Neural progenitor cell (in vitro differentiated cells): ENCODE measurements at regions not wholly inside any gene's neighbourhood (a gene's known extent, or its start where the extent isn't known, plus 50 kb on each side); places are given as distances from the start of the nearest gene placed in this dataset.

Experiments
- DNase-seq: peaks from one replicate; pipeline ENCODE4 v3.0.0-alpha.2; 2016; ENCODE audit warnings: low spot score
- H2AFZ ChIP-seq: fragments of 200-600 bp; sonication (generic); replicated peaks from 2 replicates; pipeline ENCODE4 v1.6.1; 2016; ENCODE audit warnings: antibody characterized with exemption
- H3F3A ChIP-seq: fragments of 200-600 bp; sonication (generic); 2 replicates; pipeline ENCODE4 v1.6.1; 2016; ENCODE audit warnings: antibody characterized with exemption, low read depth
- H3K27ac ChIP-seq: fragments of 200-600 bp; sonication (generic); 2 replicates; pipeline ENCODE4 v1.5.1; 2016; ENCODE audit warnings: mild to moderate bottlenecking
- H3K27me3 ChIP-seq: fragments of 200-600 bp; sonication (generic); 2 replicates; pipeline ENCODE4 v1.6.1; 2016; ENCODE audit warnings: mild to moderate bottlenecking, moderate library complexity
- H3K36me3 ChIP-seq: fragments of 200-600 bp; sonication (generic); 2 replicates; pipeline ENCODE4 v1.5.1; 2016
- H3K4me1 ChIP-seq: fragments of 200-600 bp; sonication (generic); 2 replicates; pipeline ENCODE4 v1.6.1; 2016; ENCODE audit warnings: mixed run types
- H3K4me2 ChIP-seq: fragments of 200-600 bp; sonication (generic); 2 replicates; pipeline ENCODE4 v1.6.1; 2016
- H3K4me3 ChIP-seq: fragments of 200-600 bp; sonication (generic); 2 replicates; pipeline ENCODE4 v1.5.1; 2016
- H3K79me2 ChIP-seq: fragments of 200-600 bp; sonication (generic); 2 replicates; pipeline ENCODE4 v1.6.1; 2016; ENCODE audit warnings: low read depth
- H3K9ac ChIP-seq: fragments of 200-600 bp; sonication (generic); 2 replicates; pipeline ENCODE4 v1.6.1; 2016
- H3K9me3 ChIP-seq: fragments of 200-600 bp; sonication (generic); 2 replicates; pipeline ENCODE4 v1.5.1; 2016; ENCODE audit warnings: low read depth
- H4K20me1 ChIP-seq: fragments of 200-600 bp; sonication (generic); 2 replicates; pipeline ENCODE4 v1.6.1; 2016; ENCODE audit warnings: low read depth
- H3K27ac Mint-ChIP-seq: 3 replicates; pipeline ENCODE4 v1.8.0; 2021; ENCODE audit warnings: mixed read lengths
- H3K27me3 Mint-ChIP-seq: 2 replicates; pipeline ENCODE4 v1.8.0; 2022; ENCODE audit warnings: low read depth, mild to moderate bottlenecking, inconsistent platforms, moderate library complexity, mixed read lengths; ENCODE audit not compliant: insufficient read depth
- H3K36me3 Mint-ChIP-seq: 3 replicates; pipeline ENCODE4 v1.8.0; 2021; ENCODE audit warnings: mixed read lengths
- H3K4me1 Mint-ChIP-seq: 3 replicates; pipeline ENCODE4 v1.8.0; 2021; ENCODE audit warnings: mixed read lengths
- H3K4me3 Mint-ChIP-seq: 3 replicates; pipeline ENCODE4 v1.8.0; 2021; ENCODE audit warnings: mild to moderate bottlenecking, moderate library complexity, mixed read lengths
- H3K9me3 Mint-ChIP-seq: 3 replicates; pipeline ENCODE4 v1.8.0; 2020; ENCODE audit warnings: mixed read lengths
- EZH2 ChIP-seq: fragments of 200-600 bp; sonication (generic); IDR thresholded peaks from 2 replicates; pipeline ENCODE4 v1.6.1; 2017; ENCODE audit warnings: antibody characterized with exemption, mild to moderate bottlenecking, moderate library complexity
- EZH2phosphoT487 ChIP-seq: fragments of 200-600 bp; sonication (generic); IDR thresholded peaks from 2 replicates; pipeline ENCODE4 v1.6.1; 2017; ENCODE audit warnings: antibody characterized with exemption
- TF ChIP-seq, protein P1 (sequence below): fragments of 200-600 bp; sonication (generic); IDR thresholded peaks from 2 replicates; pipeline ENCODE4 v1.5.1; 2017; ENCODE audit warnings: antibody characterized with exemption, mild to moderate bottlenecking

DNA sequence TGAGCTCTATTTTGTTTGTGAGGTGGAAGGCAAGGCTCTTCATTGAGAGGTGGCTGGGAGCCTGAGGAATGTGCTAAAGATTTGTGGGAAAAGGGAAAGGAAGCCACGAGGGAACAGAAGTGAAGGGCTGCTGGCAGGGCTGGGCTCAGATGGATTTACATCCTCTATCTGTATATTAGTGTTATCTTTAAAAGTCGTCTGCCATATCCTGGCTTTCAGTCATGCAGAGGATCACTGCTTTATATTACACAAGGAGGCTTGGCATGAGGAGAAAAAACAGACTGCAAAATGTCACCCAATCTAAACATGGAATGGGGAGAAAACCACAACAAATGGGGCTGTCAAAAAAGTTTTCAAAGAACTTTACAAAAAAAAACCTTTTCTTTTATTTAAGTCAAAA, 434.4 kb downstream of the HRH4 start:
- Mint-ChIP-seq H3K4me3 (no peak overlapping the region), H3K27ac (no peak overlapping the region), H3K4me1 (peaks cover 9% of the 10 kb centered on the region), H3K27me3 (no peaks in the 10 kb centered on the region), H3K9me3 (peaks cover 4% of the 10 kb centered on the region), H3K36me3 (no peaks in the 10 kb centered on the region)
- no peak overlapping the region for H3K4me2 ChIP-seq
- TF ChIP-seq EZH2 = no peak
- TF ChIP-seq, protein P1, sequence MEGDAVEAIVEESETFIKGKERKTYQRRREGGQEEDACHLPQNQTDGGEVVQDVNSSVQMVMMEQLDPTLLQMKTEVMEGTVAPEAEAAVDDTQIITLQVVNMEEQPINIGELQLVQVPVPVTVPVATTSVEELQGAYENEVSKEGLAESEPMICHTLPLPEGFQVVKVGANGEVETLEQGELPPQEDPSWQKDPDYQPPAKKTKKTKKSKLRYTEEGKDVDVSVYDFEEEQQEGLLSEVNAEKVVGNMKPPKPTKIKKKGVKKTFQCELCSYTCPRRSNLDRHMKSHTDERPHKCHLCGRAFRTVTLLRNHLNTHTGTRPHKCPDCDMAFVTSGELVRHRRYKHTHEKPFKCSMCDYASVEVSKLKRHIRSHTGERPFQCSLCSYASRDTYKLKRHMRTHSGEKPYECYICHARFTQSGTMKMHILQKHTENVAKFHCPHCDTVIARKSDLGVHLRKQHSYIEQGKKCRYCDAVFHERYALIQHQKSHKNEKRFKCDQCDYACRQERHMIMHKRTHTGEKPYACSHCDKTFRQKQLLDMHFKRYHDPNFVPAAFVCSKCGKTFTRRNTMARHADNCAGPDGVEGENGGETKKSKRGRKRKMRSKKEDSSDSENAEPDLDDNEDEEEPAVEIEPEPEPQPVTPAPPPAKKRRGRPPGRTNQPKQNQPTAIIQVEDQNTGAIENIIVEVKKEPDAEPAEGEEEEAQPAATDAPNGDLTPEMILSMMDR = no peak
- no peak for TF ChIP-seq EZH2phosphoT487
- no peaks in the 10 kb centered on the region for H3K36me3 ChIP-seq
- H3K27ac ChIP-seq = no peak overlapping the region
- peaks cover 6% of the 10 kb centered on the region for H3K4me1 ChIP-seq
- no peaks in the 10 kb centered on the region for H3K27me3 ChIP-seq
- no peaks in the 10 kb centered on the region for H3F3A ChIP-seq
- no peak overlapping the region for H2AFZ ChIP-seq
- no peak for DNase-seq
- H4K20me1 ChIP-seq = no peaks in the 10 kb centered on the region
- no peak overlapping the region for H3K9ac ChIP-seq
- no peak overlapping the region for H3K4me3 ChIP-seq
- H3K79me2 ChIP-seq = no peaks in the 10 kb centered on the region
- H3K9me3 ChIP-seq = no peaks in the 10 kb centered on the region

DNA sequence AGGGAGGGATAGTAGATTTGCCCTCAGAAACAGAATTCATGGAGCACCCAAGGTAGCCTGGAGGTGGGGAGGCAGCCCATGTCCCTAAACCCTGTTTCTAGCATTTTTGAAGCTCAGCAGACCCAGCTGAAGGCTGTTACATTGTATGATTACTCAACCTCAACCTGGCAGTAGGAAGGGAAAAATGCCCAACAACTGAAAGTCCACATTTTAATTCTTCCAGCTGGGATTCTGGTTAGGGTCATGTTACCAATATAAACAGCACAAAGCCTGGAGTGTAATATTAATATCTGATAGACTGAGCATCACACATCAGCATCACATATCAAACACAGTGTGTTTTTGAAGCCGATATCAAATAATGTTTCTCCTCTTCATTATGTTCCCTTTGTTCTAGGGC, 437.0 kb downstream of the HRH4 start:
- DNase-seq = no peak
- H3F3A ChIP-seq = no peaks in the 10 kb centered on the region
- H3K4me3 ChIP-seq = no peak overlapping the region

DNA sequence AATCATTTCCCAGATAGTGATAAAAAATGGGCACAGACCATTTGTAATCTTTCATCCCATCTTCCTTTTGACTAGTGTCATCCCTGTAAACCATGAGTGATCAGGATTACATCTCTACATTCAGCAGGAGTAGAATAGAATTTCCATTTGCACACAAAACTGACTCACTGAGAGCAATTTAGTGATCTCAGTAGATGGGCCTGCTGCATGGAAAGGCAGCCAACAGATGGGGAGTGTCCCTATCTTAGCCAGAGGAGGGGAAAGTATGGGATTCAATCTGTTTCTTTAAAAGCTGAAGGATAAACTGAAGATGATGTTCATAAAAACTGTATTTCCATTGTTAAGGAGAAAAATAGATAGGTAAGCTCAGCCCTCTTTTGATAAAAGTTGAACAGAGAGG, 441.7 kb downstream of the ZNF521 start:
- Mint-ChIP-seq H3K4me1 (peaks cover 11% of the 10 kb centered on the region), H3K27me3 (peaks cover 2% of the 10 kb centered on the region), H3K4me3 (no peak overlapping the region), H3K27ac (no peak overlapping the region), H3K36me3 (no peaks in the 10 kb centered on the region), H3K9me3 (peaks cover 13% of the 10 kb centered on the region)
- H3K27ac ChIP-seq = no peak overlapping the region
- TF ChIP-seq EZH2 = no peak
- TF ChIP-seq, protein P1 = no peak
- no peak for TF ChIP-seq EZH2phosphoT487
- H3K9me3 ChIP-seq = no peaks in the 10 kb centered on the region
- no peaks in the 10 kb centered on the region for H3K27me3 ChIP-seq
- no peak overlapping the region for H2AFZ ChIP-seq
- H3K9ac ChIP-seq = no peak overlapping the region
- DNase-seq = no peak
- H3K4me1 ChIP-seq = peaks cover 19% of the 10 kb centered on the region
- H3K36me3 ChIP-seq = no peaks in the 10 kb centered on the region
- no peaks in the 10 kb centered on the region for H4K20me1 ChIP-seq
- H3F3A ChIP-seq = peaks cover 9% of the 10 kb centered on the region
- H3K4me2 ChIP-seq = no peak overlapping the region
- H3K79me2 ChIP-seq = no peaks in the 10 kb centered on the region
- H3K4me3 ChIP-seq = no peak overlapping the region

More for the DNA sequence above, 437.0 kb downstream of the HRH4 start:
- Mint-ChIP-seq H3K27me3 (no peaks in the 10 kb centered on the region), H3K4me1 (peaks cover 9% of the 10 kb centered on the region), H3K4me3 (no peak overlapping the region), H3K36me3 (no peaks in the 10 kb centered on the region), H3K9me3 (peaks cover 16% of the 10 kb centered on the region), H3K27ac (no peak overlapping the region)
- no peak overlapping the region for H3K4me2 ChIP-seq
- H3K79me2 ChIP-seq = no peaks in the 10 kb centered on the region
- TF ChIP-seq, protein P1 = no peak
- TF ChIP-seq EZH2 (no peak), EZH2phosphoT487 (no peak)
- no peak overlapping the region for H2AFZ ChIP-seq
- H4K20me1 ChIP-seq = no peaks in the 10 kb centered on the region
- no peak overlapping the region for H3K9ac ChIP-seq
- H3K4me1 ChIP-seq = peaks cover 6% of the 10 kb centered on the region
- H3K36me3 ChIP-seq = no peaks in the 10 kb centered on the region
- H3K27me3 ChIP-seq = no peaks in the 10 kb centered on the region
- H3K9me3 ChIP-seq = no peaks in the 10 kb centered on the region
- no peak overlapping the region for H3K27ac ChIP-seq
